NCI-H2196 treated with DMSO at 0.1 percent for 48 hours (cell line): ENCODE measurements at regions not wholly inside any gene's neighbourhood (a gene's known extent, or its start where the extent isn't known, plus 50 kb on each side); places are given as distances from the start of the nearest gene placed in this dataset.

ENCODE experiments used
- DNase-seq: peaks from one replicate; lab custom pipeline; 2025; ENCODE audit not compliant: unreplicated experiment; lab: John Stamatoyannopoulos, UW

- DNase-seq: no peak
Measured at GRCh38 chr14:24693983-24694382, 60.0 kb upstream of the GZMB start.

- DNase-seq: no peak
Measured at GRCh38 chr14:24693353-24693737, 59.4 kb upstream of the GZMB start.

- no peak for DNase-seq
Measured at GRCh38 chr14:24692382-24693352, 58.7 kb upstream of the GZMB start.

- DNase-seq: no peak
Measured at GRCh38 chr14:24690492-24690891, 56.5 kb upstream of the GZMB start.

- DNase-seq: no peak
Measured at GRCh38 chr14:24688030-24688658, 54.2 kb upstream of the GZMB start.
